DMS 273 (cell line): ENCODE measurements at regions not wholly inside any gene's neighbourhood (a gene's known extent, or its start where the extent isn't known, plus 50 kb on each side); places are given as distances from the start of the nearest gene placed in this dataset.

Source experiments
- DNase-seq: peaks from one replicate; lab custom pipeline; 2025; ENCODE audit not compliant: unreplicated experiment; lab: John Stamatoyannopoulos, UW

DNA sequence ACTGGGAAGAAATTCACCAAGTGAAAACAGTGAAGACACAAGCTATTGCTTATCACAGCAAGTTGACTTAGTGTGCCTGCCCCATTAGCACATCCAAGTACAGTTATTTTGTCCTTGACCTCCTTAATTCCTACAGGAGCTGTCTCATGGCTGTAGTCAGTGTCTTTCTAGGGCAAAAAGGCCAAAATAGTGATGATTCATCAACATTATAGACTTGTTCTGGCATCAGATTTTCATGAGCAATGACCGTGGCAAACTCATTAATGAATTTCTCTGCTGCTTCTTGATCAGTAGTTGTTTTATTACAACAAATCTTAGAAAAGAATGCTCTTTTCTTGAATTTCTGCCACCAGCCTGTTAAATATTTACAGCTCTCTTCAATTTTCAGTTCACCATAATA, 1169.3 kb upstream of the DDX18 start:
- DNase-seq = no peak

DNA sequence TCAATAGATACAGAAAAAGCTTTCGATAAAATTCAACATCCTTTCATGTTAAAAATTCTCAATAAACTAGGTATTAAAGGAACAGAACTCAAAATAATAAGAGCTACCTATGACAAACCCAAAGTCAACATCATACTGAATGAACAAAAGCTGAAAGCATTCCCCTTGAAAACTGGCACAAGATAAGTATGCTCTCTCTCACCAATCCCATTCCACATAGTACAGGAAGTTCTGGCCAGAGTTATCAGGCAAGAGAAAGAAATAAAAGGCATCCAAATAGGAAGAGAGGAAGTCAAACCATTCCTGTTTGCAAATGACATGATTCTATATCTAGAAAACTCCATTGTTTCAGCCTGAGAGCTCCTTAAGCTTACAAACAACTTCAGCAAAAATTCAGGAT, 1145.8 kb upstream of the DDX18 start:
- DNase-seq = no peak

DNA sequence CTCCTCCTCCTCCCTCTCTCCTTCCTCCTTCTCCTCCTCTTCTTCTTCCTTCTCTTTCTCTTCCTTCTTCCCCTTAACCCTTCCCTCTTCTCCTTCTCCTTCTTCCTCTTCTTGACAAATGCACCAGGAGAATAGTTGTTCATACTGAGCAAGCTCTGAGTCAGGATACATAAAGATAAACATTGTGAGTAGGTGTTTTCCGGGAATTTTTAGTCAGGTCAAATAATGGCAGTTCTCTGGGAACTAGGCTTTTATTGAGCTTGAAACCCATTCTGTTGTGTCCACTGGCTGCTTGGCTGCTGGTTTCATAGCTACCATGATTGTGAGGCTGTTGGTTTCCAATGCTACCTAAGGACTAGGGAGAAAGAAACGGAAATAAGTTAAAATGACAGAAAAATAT, 1144.7 kb upstream of the DDX18 start:
- no peak for DNase-seq

DNA sequence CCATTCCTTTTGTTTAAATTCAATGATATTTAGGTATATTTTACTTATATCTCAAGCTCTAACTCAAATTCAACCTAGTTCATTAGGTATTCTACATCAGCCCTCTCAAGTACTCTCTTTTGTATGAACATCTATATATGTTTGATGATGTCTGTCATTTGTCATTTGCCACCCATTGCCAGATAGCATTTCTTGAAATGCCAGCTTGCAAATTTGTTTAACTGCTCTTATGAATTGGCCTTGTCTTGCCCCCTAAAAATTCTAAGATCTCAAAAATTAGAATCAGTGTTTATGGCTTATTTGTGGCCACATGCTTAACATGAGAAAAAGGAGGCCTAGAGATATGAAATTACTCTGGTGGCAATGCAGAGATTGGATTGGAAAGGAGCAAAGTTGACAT, 1140.3 kb upstream of the DDX18 start:
- DNase-seq = no peak

DNA sequence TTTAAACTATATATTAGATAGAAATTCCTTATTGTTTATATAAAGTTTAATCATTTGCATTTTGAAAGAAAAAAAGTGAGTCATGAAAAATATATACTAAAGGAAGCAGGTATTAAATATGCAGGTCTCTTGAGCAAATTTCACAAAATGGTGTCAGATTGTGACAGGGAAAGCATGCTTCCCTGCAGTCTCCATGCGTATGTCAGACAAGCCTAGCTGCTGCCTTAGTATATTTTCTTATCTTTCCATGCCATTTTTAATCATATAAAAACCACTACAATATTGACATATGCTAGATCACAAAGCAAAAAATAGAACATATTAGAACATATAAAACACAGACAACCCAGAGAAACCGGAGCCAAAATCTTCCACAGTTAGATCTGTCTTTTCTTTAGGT, 1137.7 kb upstream of the DDX18 start:
- DNase-seq = no peak

DNA sequence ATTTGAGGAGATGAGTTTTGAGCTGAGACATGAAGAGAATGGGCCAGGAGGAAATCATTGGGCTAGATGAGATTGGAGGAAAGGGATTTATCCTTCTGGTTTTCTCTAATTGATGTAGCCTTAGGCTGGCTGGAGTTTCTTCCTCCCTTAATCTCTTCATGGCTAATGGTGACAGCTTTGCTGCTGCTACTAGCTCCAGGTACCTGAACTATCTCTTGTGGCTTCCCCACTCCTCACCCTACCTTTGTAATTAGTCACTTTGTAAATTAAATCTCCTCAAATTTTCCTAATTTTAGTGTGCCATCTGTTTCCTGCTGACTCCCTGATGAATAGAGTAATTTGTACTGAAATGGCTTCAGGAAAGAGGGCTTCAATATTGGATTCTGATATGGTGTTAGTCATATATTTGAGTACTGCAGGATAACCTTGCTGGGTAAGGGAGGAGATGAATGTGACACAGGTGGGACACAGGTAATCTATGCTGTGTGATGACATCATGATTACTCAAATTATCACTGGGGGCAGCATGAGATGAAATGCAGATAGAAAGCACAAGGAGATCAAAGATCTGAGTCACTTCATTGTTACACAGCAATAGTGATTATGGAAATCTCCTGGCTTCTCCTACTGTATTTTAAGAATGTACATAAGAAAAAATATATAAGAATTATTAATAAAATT, 1134.1 kb upstream of the DDX18 start:
- DNase-seq = no peak

DNA sequence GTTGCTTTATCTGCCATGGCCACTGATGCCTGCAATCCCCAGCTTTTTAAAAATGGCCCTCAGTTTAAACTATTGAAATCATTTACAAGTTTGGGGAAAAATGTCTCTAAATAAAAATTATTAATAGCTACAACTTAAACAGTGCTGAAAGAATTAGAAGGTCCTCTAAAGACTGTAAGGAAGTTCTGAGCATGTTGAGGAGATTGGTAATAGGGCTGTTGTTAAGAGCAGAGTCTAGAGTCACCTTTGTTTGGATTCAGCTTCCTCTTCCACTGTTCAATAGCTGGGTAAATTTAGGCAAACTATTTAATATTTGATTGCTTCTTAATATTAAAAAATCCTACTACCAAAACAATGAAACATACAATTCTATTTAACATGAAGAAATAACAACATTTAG, 1127.1 kb upstream of the DDX18 start:
- DNase-seq = no peak

DNA sequence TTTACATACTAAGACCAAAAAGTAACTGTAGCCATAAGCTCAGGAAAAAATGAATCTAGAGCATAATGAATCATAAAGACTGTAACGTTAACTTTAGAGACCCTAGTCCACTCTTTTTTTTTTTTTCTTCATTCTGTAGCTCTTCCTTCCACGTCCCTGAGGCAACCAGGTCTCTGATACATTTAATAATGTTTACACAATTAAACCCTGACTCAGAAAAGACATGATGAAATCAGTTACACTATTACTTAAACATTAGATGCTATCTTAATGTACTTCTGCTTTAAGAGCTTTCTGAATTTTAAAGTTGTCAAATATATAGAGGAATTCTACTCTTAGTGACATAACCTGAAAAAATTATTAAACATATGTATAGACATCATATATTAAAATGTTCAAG, 1121.5 kb upstream of the DDX18 start:
- no peak for DNase-seq

DNA sequence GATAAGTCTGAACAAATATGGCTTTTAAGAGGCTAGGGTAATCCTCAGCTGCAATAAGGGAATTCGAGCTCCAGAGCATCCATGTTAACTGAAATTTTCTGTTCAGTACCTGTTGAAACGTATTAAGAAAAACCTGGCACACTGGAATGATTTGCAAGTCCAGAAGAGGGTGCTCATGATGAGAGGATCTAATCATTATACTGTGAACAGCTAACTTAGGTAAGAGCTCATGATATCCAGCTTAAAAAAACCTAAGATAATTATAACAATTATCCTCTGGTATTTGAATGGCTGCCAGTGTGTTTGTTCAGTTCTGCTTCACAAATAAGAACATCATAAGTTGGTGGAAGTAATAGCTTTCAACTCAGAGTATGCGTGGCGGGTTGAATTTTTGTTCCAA, 1118.3 kb upstream of the DDX18 start:
- DNase-seq = peak; percentile 25

DNA sequence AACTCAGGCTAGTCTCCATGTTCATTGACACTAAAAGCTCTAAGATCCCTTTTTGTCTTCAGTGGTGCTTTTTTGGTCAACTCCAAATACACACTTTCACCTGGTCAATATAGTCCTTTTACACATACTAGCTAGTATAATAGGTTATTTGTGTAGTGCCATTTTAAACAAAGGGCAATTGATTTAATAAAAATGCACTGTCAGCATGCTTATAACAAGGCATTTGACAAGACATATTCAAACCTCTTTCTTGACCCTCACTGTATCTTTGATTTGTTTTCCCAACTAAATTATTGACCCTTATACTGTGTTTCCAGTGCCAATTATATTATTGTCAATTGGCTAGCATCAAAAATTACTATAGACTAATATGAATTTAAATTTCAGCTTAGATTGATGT, 1117.6 kb upstream of the DDX18 start:
- DNase-seq = no peak

DNA sequence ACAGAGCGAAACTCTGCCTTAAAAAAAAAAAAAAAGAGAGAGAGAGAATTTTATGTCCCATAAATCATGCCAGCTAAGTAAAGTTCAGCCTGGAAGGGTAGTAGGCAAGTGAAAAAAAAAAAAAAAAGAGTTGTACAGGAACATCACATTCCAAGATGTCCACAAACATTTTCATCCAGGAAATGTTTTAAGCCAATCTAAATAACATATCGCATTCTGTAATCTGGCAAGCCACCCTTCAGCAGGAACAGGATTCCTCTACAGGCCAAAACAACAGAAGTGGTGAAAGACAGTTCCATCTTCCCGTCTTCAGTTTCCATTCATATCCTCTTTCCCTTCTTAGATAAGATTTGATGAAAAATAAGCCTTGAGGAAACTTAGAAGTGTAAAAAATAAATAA, 1108.1 kb upstream of the DDX18 start:
- no peak for DNase-seq

DNA sequence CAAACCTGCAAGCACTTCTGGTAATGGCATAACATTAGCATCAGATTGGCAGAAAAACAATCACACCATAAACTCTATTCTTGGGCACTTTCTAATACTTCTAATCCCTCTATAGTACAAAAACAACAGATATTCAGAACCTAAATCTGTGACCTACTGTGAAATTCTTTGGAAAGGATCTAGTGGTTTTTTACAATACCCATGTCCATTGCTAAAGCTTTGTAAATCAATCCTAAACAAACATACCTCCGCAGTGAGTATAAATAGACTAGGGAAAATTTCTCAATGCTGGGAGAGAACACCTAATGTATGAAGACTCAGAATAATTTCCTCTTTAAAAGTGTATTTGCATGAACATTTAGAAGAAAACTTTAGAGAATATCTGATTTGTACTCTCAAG, 1098.5 kb upstream of the DDX18 start:
- DNase-seq = no peak

DNA sequence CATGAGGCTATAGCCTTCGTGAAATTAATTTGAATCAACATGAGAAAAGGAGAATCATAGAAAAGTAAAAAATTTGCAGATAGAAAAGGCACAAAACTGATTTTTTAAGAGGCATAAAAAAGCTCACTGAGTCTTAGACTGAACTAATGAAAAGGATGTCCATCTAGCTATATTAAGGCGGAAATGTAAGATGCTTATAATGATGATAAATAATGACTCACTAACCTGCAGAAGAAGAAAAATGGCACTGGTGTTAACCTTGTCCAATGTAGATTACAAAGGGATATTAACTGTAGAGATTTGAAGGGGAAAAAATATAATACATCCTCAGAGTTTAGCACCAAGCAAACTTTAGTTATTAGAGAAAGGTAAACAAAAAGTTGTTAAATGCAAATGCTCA, 1098.0 kb upstream of the DDX18 start:
- DNase-seq = no peak

DNA sequence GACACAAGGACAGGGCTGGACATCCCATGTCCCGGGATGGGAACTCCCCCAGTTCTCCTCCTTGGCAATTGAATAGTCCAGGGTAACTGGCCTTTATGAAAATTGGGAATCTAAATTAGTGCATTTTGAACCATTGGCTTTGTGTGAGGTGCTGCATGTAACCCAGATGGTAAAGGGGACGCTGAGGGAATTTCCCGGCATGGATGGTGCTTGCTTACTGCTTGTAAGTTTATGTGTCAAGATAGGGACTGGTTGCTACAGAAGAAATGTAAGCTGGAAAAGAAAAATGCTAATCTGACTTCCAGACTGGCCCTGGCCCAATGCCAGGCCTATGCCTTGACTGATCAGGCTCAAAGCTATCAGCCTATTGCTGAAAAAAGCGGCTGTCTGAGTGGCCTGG, 1096.7 kb upstream of the DDX18 start:
- DNase-seq = peak; percentile 18

DNA sequence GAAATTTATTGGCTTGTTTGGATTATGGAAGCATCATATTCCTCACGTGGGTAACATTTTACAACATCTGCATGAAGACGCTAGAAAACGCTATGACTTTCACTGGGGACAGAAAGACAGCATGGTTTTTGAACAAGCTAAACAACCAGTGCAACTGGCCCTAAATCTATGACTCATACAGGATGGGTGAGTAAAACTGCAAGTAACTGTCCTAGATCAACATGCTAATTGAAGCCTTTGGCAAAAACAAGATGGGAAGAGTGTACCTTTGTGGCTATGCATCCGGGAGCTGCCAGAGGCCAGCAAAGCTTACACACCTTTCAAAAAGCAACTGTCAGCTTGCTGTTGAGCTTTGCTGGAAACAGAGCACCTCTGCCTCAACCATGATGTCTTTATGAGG, 1096.0 kb upstream of the DDX18 start:
- DNase-seq = no peak

DNA sequence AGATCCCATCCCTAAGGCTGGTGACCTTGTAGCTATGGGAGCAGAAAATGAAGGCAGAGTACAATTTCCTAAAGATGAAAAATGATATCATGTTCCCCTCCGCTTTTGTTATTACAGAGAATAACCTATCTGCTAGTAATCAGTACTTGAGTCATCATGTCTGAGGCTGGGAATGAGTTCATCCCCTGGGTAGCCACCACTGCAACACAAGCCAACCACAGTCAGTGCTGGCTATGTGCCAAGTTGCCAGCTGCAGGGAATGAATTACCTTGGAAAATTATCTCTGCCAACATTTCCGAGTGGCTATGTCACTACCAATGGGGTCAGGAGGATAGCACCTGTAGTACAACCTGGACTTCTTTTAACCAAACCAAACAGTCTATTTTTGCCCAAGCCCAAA, 1094.7 kb upstream of the DDX18 start:
- DNase-seq = peak; percentile 87

DNA sequence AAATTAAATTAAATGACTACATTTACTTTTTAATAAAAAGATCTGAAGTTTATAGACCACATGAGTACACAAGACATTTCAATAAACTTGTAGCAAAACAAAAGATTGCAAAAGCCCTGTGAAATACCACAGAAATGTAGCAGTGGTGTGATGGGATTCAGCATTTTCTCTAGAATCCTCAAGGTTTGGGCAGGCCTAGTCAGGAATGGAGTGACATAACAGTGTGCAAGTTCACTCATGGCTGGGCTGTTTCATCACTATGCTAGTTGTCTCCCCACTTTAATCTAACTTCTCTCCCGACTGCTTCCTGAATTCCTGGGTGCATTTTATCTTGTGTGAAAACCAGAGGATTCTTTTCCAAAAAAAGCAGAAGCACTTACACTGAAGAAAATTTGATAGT, 1089.9 kb upstream of the DDX18 start:
- no peak for DNase-seq

DNA sequence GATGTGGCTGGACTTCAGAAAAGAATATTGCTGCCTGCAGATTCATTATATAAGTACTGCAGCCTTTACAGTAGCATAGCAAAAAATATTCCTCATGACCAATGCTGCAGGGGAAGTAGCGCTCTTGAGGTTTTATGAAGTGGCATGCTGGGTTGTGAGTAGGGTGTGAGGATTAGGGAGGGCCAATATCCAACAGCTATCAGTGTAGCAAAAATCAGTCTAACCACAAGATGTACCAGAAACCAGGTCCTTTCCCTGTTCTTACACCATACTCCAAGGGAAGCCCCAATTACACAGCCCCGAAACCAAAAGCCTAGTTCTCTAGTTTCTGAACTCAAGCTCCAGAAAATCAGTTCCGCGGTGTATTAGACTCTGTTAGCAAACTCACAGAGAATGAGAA, 1082.2 kb upstream of the DDX18 start:
- DNase-seq = no peak

DNA sequence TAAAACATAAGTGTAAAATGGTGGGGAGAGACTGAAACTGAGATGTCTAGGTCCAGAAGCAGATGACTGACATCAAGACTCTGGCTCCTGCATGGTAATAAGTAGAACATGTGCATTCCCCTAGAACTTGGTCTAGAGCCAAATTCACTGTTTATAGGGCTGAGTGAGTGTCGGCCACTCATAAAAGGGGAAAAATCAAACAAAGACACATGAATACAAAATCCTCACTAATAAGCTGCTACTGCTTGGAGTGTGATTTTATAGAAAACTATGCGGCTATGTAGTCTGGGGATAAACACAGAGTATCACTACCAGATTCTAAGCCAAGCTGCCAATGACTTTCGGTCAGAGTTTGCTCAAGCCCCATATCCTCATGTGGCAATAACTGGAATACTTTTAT, 1080.8 kb upstream of the DDX18 start:
- DNase-seq = peak; percentile 70

DNA sequence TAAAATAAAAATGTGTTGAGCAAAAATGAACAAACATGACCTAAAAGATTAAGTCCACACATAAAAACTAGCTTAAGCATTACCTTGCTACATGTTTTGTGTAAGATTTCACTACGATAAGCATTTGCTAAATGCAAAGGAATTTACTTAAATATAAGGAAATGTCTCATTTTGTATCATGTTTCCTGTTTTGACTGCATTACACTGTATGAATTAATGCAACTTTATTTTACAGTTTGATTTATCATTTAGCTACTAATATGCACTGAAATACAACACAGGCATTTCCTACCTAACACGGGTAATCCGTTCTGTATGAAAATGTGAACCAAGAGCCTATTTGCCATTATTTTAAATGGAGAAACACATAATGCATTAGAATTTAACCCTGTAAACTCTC, 1076.5 kb upstream of the DDX18 start:
- DNase-seq = no peak

DNA sequence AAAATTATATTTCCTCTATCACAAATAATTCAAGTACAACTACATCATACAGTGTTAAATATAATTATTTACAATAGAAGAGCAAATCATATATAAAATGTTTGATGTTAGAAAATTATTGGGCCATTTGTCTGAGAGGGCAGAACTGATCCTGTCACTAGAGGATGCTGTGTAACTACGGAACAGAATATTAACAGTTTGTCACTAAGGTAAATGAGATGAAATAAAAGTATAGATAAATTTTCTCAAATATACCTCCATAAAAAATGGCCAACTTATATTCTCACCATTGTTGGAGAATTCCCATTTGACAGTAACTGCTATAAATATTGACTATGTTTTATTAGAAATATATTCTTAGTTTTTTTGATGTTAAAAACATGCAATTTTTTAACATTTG, 1067.4 kb upstream of the DDX18 start:
- DNase-seq = peak; percentile 5

DNA sequence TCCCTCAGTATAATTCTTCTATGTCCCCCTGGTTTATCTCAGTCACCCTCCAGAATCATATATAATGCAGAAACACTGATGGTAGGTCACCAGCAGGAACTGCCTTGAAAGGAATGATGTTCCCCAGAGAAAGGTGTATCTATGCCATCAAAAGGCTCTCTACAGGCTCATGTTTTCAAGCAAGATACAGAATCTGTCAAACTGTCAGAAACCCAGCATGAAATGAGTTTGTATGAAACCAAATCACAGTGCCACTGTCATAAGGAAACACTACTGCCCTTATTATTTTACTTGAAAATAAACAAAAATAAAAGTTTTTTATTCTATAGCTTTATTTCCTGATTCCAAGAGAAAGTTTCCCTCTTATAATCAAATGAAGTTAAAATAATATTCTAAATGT, 1064.5 kb upstream of the DDX18 start:
- DNase-seq = no peak

DNA sequence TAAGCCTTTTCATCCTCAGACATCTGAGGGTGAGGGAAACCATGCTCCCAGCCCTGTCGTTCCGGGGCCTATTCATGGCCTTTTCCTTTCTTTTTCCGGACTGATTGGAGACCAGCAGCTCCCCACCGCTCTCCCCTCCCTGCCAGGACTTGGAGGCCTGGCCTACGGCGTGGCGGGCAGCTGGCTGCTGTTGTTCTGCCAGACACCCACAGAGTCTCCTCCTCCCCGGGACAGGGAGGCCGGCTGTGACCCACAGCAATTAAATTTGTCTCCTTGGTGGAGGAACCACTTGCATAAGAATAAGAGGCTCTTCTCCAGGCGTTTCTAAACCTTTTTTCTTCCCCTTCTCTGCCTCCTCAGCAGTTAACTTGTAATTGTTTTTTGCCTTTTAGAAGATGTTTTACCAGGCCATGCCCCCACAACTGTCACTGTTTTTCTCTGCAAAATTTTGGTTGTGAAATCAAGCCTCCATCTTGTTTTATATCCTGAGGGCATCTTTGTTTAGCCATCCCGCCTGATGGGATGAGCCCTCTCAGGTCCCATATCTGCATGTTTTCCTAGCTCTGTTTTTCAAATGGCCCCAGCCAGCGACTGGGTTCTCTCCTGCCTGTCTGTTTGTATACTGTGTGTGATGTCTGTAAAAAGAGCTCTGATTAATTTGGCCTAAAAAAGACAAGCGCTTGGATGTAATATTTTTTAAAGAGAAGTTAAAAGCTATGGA, 1060.0 kb upstream of the DDX18 start:
- DNase-seq = peak; percentile 17
